ENCODE measurements at regions not wholly inside any gene's neighbourhood (a gene's known extent, or its start where the extent isn't known, plus 50 kb on each side); places are given as distances from the start of the nearest gene placed in this dataset.
A peak's percentile ranks its signal among the peaks of the same experiment; 100 is the strongest.
"Not testable (repeated sequence)": the region's sequence is repeated elsewhere in the genome, so short reads cannot be mapped to it uniquely, and the experiment has no call there.

DNA sequence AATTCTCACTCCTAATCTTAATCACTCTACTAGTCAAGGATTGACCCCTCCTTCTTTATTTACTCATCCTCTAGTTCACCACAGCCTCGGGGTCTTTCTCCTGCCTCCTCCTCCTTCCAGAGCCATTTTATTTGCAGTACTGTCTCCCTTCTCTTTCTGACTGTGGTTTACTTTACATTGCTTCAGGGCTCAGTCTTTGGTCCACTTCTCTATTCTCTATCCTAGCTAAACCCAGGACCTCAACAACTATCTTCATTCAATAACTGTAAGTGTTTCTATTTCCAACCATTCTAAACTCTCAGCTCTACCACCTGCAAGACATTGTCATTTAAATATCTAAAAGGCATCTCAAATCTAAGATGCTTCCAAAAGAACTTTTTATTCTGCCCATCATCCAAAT, 493.8 kb downstream of the TTLL7 start:
- no peak for DNase-seq

DNA sequence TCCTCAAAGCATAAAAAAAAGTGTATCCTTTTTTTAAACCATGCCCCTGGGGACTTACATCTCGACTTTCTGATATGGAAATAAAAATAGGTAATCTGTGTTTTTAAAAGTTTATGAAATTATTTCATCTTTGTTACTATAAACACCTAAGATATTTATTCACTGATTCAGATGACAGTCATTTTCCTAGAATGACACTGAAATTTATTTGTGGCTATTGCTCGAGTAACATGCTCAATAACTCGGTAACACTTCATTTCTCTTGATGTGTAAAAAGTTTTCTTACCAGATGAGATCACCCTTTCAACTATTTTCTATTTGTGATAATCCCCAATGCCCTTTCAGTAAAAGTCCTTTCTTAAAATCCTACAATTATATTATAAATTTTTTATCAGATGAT, 495.8 kb downstream of the TTLL7 start:
- DNase-seq, result no peak

DNA sequence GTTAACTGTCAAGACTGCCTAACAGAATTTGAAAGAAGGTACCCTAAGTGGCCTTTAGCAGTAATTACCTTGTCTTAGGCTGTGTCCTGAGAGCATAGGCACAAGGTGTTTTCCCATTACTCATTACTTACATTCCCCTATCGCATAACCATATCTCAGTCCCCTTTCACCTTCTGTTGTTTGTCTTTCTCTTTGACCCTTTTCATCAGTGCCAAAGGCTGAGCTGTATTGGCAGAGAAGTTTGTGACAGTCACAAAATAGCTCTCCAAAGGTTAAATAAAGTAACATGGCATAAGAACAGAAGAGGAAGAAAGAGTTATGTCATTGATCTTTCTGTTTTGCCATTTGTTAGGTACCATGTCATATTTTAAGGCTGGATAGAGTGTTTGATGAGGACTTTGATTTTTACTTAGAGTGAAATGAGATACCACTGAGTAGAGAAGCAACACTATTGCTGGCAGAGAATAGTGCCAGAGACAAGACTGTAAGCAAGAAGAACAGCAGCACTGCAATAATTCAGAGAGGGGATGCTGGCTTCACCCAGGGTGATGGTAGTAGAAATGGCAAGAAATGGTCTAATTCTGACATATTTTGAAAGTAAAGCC, 497.8 kb downstream of the TTLL7 start:
- no peak for DNase-seq

DNA sequence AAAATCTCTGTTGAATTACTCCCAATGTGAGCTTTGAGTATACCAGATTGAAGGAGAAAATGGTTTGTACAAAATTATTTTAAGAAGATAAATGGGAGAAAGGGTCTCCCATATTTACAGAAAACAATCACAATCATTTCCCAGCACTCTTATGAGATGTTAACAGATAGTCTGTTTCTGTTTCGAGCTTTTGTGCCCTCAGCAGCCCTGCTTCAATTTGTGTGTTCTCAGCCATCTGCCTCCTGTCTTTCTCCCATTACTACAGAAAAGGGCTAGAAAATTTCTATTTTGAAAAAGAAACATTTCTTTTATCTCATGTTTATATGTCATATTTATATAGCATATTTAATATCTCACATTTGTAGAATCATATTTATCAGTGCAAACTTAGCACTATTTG, 498.4 kb downstream of the TTLL7 start:
- DNase-seq, result no peak

DNA sequence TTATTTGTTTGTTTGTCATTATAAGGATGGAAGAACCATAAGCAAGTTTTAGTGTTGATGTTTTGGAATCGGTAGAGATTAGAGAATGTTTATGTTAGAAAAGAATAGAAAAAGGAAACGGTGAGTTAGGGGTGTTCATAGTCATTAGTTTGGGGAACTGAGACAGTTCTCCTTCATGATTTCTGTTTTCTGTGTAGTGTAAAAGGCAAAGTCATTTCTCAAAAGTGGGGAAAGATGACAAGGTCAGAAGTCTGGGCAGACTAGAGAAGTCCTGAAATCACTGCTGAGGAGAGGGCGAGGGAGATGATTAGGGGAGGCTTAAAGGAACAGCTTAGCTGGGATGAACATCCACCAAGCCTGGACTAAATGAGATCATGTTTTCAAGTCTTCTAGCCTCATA, 498.9 kb downstream of the TTLL7 start:
- DNase-seq, result no peak

DNA sequence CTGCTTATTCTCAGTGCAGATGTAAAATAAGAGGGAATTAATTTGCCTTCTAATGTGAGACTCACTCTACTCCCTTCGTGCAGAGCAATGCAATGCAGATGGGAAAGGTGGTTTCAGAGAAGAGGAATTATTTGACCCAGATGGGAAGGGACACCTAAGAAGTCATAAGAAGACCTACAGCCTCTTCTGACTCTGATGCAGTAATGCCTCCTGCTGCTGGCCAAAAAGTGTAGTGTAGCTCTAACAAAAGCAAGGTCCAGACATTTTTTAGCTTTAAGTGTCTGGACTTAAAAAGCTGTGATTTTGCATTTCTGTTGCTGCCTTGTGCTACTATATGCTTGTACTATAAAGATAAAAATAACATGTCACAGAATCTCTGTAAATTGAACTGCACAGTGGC, 501.4 kb downstream of the TTLL7 start:
- no peak for DNase-seq

DNA sequence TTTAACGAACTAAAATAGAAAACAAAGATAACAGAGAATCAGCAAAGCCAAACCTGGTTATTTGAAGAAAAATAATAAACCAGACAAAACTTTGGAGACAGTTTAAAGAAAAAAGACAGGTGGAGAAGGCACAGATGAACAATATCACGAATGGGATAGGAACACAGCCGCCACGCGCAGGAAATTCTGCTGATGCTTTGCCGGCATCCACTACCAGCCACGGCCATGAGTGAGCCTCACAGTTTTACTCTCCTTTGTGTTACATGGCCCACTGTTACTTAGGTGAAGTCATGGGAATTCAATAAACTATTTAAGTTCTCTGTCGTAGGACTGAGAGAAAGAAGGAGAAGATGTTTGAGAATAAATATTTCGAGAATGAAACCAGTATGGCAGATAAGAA, 503.4 kb downstream of the TTLL7 start:
- no peak for DNase-seq

DNA sequence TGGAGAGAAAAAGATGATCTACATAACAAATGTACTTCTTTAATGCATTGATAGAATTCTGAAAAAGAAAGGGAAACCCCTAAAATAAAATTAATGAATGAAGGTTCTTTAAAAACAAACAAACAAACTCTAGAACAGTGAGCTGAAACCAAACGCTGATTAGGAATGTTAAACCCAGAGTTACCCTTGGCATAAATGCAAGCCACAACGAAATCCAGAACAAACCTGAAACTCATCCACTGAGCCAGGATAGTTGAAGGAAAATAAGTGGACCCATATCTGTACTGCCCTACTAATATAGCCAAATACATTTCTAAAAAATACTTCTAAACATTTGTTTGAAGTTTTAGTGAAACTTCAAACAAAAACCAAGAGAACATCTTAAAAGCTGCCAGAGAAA, 505.3 kb downstream of the TTLL7 start:
- DNase-seq, result no peak

DNA sequence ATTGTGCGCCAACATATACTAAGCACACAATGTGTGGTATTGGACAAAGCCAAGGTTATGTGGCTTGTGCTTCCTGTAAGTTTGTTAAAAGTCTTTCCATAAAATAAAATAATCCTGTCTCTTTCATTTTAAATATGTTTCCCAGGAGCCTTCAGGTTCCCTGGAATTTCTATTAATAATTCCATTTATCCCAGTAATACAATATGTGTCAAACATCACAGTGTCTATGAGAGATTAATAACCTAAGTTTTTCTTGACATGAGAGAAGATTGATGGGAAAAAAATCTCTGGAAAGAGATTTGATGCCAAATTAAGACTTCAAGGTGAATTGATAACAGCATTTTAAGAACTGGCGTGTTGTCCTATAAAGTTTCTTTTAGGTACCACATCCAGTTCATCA, 507.0 kb downstream of the TTLL7 start:
- no peak for DNase-seq

DNA sequence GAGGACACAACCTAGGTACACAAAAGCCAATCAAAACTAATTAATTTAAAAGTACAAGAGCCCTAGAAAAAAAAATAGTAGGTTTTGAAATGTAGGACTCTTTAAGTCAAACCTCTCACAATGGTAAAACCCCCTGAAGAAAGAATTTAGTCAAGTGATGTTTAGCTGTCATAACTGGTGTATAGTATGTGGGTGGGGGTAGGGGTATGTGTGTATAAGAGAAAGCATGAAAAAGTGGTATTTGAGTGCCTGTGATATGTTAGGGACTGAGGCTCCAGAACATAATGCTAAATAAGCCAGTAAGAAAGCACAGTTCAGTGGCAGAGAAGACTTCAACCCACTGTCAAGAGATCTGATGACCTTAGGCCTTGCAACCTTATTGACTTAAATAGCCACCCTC, 507.9 kb downstream of the TTLL7 start:
- no peak for DNase-seq

DNA sequence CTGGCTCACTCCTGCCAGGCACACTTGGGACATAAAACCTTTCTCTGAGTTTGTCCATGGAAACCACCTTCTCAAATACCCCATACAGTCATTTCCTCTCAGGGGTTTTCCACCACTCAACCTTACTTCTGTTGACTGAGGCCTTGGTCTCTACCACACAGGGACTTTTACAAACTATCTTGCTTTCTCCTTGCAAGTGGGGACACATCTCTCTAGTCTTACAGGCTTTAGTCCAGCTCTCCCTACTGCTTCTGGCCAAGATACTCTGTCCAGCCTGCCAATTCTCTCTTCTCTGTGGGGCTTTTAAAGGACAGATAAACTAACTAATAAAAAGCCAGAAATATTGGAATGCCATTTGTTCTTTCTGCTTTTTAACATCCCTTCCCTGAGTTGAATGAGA, 510.8 kb downstream of the TTLL7 start:
- peak in 1 of 3 donors; percentile 5 for DNase-seq

DNA sequence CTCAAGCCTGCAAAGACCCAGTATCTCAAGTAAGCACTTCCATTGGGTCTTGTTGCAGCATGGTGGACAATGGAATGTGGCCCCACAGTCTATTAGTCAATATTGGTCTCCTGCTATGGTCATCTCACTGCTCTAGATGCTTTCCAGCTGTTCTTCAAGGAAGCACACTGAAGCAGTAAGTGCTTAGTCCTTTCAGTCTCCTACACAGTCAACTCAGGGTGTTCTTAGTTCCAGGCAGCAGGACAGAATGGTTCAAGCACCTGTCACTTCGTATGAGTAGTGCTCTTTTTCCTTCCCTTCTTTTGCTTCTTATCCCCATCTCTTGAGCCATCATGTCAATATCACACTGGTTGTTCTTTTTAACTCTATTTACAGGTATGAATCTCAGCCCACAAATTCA, 511.5 kb downstream of the TTLL7 start:
- DNase-seq, result not testable (repeated sequence)

DNA sequence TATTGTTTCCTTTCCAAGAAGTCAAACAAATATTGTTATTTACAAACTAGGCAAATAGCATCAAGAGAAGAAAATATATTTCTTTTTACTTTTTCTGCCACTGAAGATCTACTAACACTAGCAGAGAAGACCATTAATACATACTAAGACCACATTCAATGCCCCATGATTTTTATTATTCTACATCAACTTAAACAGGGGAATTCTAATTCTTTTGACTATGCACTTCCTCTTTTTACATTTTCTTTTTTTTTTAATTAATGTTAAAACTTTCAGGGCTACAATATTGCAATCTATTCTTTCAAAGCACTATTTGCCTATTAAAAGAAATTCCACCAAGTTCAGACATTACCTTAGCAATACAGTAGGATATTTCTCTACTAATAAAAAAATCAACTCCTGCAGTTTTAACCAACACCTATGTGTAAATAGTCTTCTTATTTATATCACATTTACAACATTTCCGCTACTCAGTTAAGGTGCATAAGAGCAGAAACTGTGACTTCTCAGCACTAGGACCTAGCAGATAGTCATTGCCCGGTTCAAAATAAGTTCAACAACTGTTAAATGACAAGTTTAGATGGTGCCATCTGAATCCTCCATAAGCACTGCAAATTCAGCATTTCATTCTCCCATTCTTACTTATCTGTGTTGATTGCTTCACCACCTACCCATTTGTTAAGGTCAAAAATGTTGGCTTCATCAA, 513.5 kb downstream of the TTLL7 start:
- not testable (repeated sequence) for DNase-seq

DNA sequence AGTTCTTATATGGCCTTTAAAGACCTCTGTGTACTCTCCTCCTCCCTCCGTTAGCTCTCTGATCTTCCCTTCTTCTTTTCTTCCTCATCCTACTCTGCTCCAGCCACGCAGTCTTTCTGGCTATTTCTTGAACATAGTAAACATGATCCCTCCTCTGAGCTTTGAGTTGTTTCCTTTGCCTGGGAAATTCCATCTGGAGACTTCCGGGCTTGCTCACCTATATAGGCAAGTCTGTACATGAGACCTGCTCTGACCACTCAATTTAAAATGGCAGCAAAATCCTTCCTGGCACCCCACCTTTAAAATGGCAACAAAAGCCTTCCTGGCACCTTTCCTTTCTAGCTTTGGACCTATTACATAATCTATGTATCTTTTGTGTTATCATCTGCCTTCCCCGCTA, 517.6 kb downstream of the TTLL7 start:
- DNase-seq, result not testable (repeated sequence)

DNA sequence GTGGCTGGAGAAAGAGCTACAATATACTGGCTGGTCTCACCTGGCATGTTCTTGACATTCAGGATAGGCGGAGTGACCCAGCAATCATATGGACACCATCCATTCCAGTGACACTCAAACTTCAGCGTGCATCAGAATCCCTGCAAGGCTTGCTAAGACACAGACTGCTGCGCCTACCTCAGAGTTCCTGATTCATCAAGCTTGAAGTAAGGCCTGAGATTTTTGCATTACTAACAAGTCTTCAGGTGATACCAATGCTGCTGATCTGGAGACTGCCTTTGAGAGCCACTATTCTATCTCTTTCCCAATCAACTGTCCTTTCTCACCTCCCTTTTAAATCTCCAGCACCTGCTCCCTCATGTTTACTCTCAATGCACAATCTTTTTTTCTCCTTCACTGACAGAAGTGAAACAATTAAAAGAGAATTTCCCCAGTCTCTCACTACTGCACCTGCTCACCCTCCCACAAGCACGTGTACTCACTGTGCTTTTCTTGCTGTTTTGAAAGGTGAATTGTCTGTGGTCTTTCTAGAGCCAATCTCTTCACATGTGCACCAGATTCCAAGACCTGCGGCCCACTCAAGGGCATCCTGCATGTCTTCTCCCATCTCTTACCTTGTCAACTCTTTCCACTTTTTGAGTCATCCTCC, 519.2 kb downstream of the TTLL7 start:
- DNase-seq, result not testable (repeated sequence)

DNA sequence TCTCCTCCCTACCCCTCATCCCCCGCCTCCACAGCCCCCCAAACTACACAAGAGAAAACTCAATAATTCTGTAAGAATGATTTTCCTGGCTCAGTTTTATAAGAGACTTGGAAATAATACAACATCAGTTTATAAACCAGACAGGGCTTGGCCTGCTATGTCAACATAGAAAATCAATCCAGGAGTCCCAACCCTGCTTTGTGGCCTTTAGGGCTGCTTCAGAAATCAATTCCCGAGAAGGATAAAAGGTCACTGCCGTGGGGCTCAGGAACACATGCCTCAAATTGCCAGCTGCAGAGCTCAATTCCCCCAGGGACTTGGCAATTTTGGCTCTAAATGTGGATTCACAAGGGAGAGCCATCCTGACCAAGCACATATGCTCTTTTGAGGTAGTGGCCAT, 520.8 kb downstream of the TTLL7 start:
- not testable (repeated sequence) for DNase-seq

DNA sequence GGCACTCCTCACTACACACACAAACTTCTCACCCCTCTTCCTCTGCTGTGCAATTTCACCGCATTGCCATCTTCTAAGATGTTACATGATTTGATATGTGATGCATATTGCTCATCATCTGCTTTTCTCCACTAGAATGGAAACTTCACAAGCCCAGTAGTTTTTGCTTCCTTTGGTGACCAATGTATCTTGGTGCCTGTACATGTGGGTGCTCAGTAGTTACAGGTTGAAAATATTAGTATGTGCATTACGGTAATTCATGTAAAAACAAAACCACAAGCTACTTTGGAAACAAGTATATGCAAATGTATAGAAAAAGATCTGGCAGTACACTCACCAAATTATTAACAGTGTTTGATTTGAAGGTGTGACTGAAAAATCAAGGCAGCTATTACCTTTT, 522.4 kb downstream of the TTLL7 start:
- not testable (repeated sequence) for DNase-seq

DNA sequence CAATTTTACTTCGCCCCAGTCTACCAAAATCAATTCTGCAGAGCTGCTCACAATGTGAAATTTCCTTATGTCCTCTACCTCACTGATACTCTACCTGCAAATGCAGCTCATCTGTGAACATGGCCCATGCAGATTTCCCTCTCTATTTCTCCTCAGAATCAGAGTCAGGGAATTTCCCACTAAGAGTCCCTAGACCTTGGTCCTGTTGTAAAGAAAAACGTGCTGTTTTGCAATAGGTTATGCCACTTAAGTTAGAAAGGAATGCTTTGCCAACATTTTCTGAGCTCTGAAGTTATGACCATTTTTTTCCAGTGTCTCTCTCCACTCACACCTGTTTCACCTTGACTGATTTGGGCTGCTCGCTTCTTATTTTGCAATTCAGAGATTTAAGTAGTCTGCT, 524.0 kb downstream of the TTLL7 start:
- not testable (repeated sequence) for DNase-seq

DNA sequence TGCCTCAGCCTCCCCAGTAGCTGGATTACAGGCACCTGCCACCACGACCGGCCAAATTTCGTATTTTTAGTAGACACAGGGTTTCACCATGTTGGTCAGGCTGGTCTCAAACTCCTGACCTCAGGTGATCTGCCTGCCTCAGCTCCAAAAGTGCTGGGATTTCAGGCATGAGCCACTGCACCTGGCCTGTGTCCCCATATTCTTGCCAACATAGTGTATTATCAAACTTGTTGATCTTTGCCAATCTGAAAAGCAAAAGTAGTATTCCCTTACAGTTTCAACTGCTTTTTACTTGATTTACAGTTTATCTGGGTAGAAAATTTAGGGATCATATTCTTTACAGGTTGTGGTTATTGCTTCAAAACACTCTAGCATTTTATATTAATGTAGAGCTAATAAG, 524.9 kb downstream of the TTLL7 start:
- DNase-seq, result not testable (repeated sequence)

DNA sequence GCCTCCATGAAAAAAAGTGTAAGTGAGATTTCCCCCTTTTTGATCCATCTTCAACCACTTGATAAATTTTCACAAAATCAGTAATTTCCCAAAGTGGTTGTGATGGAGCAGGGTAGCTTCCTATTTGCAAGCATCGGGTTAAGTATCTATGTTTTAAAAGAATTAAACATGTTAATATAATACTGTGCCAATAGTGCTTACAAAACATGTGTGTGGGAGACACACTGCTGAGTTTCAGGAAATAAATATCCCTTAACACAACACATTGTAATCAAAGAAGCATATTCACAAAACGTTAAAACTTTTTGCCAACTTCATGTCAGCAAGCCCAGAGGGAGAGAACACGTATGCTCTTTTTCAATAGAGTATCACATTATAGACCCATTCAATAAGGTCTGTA, 526.9 kb downstream of the TTLL7 start:
- DNase-seq, result not testable (repeated sequence)

DNA sequence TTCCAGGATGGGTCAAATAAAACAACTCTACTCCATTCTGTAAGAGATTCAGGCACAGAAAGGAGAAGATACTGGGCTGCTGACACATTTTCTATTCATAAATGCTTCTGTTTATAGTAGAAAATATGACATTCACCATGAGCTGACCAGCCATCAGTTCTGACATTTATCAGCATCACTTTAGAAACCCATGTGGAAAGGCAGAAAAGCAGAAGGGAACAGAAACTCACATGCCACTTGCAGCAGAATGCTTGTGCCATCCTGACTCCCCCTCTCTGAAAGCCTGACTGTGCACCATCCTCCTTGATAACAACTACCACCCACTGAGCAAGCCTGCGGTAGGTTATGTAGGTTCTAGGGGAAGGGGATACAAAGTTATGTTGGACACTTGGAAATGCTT, 527.7 kb downstream of the TTLL7 start:
- DNase-seq, result not testable (repeated sequence)

DNA sequence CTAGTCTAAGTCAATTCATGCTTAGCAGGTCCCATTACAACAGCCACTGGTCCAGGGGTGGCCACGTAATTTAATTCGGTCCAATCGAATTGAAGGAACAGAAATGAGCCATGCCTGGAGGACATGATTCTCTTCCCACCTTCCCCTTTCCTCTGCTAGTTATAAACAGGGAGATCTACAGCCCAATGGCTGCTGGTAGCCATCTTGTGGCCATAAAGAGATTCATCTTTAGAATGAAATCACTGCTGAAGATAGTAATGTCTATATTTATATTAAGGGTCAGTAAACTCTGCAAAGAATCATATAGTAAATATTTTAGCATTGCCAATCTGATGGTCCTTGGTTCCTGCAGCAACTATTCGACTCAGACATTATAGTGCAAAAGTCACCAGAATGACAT, 530.6 kb downstream of the TTLL7 start:
- DNase-seq, result not testable (repeated sequence)

DNA sequence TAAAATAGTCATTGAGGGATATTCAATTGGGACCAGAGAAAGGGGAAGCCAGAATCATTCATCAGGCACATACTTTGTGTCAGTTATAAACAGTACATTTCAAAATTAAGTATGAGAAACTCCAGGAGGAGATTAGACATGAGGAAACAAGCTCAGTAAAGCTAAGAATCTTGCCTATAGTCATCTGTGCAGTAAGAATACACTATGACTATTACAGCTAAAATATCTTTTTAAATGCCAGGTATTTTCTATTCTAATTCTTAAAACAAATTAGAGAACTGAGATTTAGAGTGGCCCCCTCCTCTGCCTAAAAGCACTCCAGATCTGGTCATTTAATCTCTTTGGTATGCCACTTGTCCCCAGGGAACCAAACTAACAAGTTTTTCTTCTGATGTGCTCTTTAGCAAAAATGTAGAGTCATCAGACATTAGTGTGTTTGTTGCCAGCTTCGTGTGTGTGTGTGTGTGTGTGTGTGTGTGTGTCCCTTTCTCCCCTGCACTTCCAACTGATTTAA, 541.1 kb downstream of the TTLL7 start:
- not testable (repeated sequence) for DNase-seq

DNA sequence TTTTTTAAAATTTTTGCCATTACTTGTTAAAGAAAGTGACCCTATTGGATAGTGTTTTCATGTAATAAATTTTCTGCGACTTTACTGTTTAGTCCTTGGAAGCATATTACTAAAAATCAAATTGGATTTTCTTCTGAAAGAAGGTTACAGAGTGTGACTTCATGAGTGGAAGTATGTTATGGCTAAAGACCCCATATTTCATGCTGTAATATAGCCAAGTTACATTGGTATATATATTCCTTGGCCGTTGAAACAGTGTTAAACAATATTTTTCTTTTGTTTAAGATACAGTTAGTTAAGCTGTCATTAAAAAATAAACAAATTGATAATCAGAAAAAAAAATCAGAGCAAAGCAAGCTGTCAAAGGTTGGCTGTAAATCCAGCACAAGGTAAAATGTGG, 541.7 kb downstream of the TTLL7 start:
- DNase-seq, result not testable (repeated sequence)

Measured in suppressor macrophage treated with lipopolysaccharide for 1 hour (primary cell).